Neural cell (in vitro differentiated cells): ENCODE measurements at regions not wholly inside any gene's neighbourhood (a gene's known extent, or its start where the extent isn't known, plus 50 kb on each side); places are given as distances from the start of the nearest gene placed in this dataset.

Experiments used
- H2AFZ ChIP-seq: fragments of 200-600, 300-800 bp; sonication (generic), shearing (Covaris generic); 2 replicates; pipeline ENCODE4 v1.6.0; 2014; ENCODE audit warnings: low read depth, mild to moderate bottlenecking, antibody characterized with exemption, low read length, moderate library complexity
- H3F3A ChIP-seq: fragments of 200-600 bp; shearing (Covaris generic); 2 replicates; pipeline ENCODE4 v1.6.1; 2016; ENCODE audit warnings: mild to moderate bottlenecking, moderate library complexity, mixed read lengths, antibody characterized with exemption, low read length; ENCODE audit not compliant: insufficient read depth, poor library complexity, severe bottlenecking
- H3K27ac ChIP-seq: fragments of 200-600, 300-800 bp; sonication (generic), shearing (Covaris generic); 2 replicates; pipeline ENCODE4 v1.5.1; 2014; ENCODE audit warnings: mild to moderate bottlenecking, low read length, moderate library complexity
- H3K27me3 ChIP-seq: fragments of 300-800, 200-600 bp; sonication (generic), shearing (Covaris generic); 2 replicates; pipeline ENCODE4 v1.6.0; 2014; ENCODE audit warnings: mild to moderate bottlenecking, low read depth, low read length, moderate library complexity; ENCODE audit not compliant: insufficient read depth
- H3K36me3 ChIP-seq: fragments of 300-800, 200-600 bp; sonication (generic), shearing (Covaris generic); 2 replicates; pipeline ENCODE4 v1.5.1; 2014; ENCODE audit warnings: mild to moderate bottlenecking, antibody characterized with exemption, low read length, moderate library complexity; ENCODE audit not compliant: insufficient read depth
- H3K4me2 ChIP-seq: fragments of 300-800, 200-600 bp; sonication (generic), shearing (Covaris generic); 2 replicates; pipeline ENCODE4 v1.6.0; 2014; ENCODE audit warnings: mild to moderate bottlenecking, low read length
- H3K4me3 ChIP-seq: fragments of 300-800, 200-600 bp; sonication (generic), shearing (Covaris generic); 2 replicates; pipeline ENCODE4 v1.5.1; 2014; ENCODE audit warnings: mild to moderate bottlenecking, low read length, moderate library complexity
- H3K79me2 ChIP-seq: fragments of 200-600 bp; shearing (Covaris generic); replicated peaks from 2 replicates; pipeline ENCODE4 v1.6.0; 2014; ENCODE audit warnings: mild to moderate bottlenecking, low read length, moderate library complexity; ENCODE audit not compliant: insufficient read depth
- H3K9ac ChIP-seq: fragments of 300-800, 200-600 bp; sonication (generic), shearing (Covaris generic); 2 replicates; pipeline ENCODE4 v1.6.1; 2016; ENCODE audit warnings: mild to moderate bottlenecking, low read length, mixed read lengths
- H3K9me2 ChIP-seq: fragments of 200-600 bp; shearing (Covaris generic); 2 replicates; pipeline ENCODE4 v1.6.1; 2016; ENCODE audit warnings: mild to moderate bottlenecking, low read length, mixed read lengths; ENCODE audit not compliant: insufficient read depth
- H3K9me3 ChIP-seq: fragments of 200-600, 300-800 bp; sonication (generic), shearing (Covaris generic); 2 replicates; pipeline ENCODE4 v1.6.1; 2016; ENCODE audit warnings: mild to moderate bottlenecking, mixed run types, low read length, moderate library complexity, mixed read lengths
- H4K20me1 ChIP-seq: fragments of 200-600 bp; shearing (Covaris generic); 2 replicates; pipeline ENCODE4 v1.6.1; 2016; ENCODE audit warnings: mild to moderate bottlenecking, mixed run types; ENCODE audit not compliant: insufficient read depth
- EP300 ChIP-seq: fragments of 450-650 bp; conservative IDR thresholded peaks from 2 replicates; pipeline ENCODE4 v1.6.1; 2014; ENCODE audit warnings: antibody characterized with exemption, mild to moderate bottlenecking, moderate library complexity; ENCODE audit not compliant: poor library complexity, severe bottlenecking
- EZH2 ChIP-seq: fragments of 200-600, 300-800 bp; shearing (Covaris generic), sonication (generic); IDR thresholded peaks from 2 replicates; pipeline ENCODE4 v1.6.1; 2014; ENCODE audit warnings: antibody characterized with exemption, low read length, borderline replicate concordance, mild to moderate bottlenecking; ENCODE audit not compliant: insufficient read depth, poor library complexity, severe bottlenecking
- MXI1 ChIP-seq: fragments of 450-650 bp; conservative IDR thresholded peaks from 2 replicates; pipeline ENCODE4 v1.6.1; 2014; ENCODE audit warnings: antibody characterized with exemption, mild to moderate bottlenecking; ENCODE audit not compliant: poor library complexity, severe bottlenecking
- POLR2AphosphoS5 ChIP-seq: IDR thresholded peaks from 2 replicates; pipeline ENCODE4 v1.6.1; 2012
- RAD21 ChIP-seq: fragments of 450-650 bp; conservative IDR thresholded peaks from 2 replicates; pipeline ENCODE4 v1.6.1; 2014; ENCODE audit warnings: antibody characterized with exemption, mild to moderate bottlenecking, moderate library complexity
- SMC3 ChIP-seq: fragments of 450-650 bp; conservative IDR thresholded peaks from 2 replicates; pipeline ENCODE4 v1.6.1; 2014; ENCODE audit warnings: antibody characterized with exemption, mild to moderate bottlenecking, moderate library complexity; ENCODE audit not compliant: poor library complexity
- TAF1 ChIP-seq: IDR thresholded peaks from 2 replicates; pipeline ENCODE4 v1.6.1; 2012; ENCODE audit warnings: low read depth
- TF ChIP-seq, protein P1 (sequence below): fragments of 450-650 bp; IDR thresholded peaks from 2 replicates; pipeline ENCODE4 v1.5.1; 2014; ENCODE audit warnings: antibody characterized with exemption, mild to moderate bottlenecking, moderate library complexity; ENCODE audit not compliant: poor library complexity, severe bottlenecking
- TF ChIP-seq, protein P2 (sequence below): IDR thresholded peaks from 2 replicates; pipeline ENCODE4 v1.6.1; 2012; ENCODE audit warnings: borderline replicate concordance

DNA sequence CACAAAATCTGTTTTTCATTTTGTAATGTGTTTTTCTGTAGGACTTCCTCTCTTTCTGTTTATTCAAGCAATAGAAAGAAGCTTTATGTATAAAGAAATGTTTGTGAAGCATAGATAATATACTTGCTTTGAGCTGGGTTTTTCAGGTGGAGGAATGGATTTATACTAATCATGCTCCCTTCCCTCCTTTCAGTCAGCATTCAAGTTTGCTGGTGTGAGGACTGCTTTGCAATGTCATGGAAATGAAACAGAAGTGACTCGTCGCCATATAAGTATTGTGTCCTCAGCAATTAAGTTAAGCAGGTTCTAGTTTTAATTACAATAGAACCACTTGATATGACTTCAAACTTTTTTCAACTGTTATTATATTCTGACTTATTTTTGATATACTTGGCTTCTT is 1447.1 kb downstream of the PCDH19 start (continued):
- TF ChIP-seq, protein P1, sequence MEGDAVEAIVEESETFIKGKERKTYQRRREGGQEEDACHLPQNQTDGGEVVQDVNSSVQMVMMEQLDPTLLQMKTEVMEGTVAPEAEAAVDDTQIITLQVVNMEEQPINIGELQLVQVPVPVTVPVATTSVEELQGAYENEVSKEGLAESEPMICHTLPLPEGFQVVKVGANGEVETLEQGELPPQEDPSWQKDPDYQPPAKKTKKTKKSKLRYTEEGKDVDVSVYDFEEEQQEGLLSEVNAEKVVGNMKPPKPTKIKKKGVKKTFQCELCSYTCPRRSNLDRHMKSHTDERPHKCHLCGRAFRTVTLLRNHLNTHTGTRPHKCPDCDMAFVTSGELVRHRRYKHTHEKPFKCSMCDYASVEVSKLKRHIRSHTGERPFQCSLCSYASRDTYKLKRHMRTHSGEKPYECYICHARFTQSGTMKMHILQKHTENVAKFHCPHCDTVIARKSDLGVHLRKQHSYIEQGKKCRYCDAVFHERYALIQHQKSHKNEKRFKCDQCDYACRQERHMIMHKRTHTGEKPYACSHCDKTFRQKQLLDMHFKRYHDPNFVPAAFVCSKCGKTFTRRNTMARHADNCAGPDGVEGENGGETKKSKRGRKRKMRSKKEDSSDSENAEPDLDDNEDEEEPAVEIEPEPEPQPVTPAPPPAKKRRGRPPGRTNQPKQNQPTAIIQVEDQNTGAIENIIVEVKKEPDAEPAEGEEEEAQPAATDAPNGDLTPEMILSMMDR: no peak

DNA sequence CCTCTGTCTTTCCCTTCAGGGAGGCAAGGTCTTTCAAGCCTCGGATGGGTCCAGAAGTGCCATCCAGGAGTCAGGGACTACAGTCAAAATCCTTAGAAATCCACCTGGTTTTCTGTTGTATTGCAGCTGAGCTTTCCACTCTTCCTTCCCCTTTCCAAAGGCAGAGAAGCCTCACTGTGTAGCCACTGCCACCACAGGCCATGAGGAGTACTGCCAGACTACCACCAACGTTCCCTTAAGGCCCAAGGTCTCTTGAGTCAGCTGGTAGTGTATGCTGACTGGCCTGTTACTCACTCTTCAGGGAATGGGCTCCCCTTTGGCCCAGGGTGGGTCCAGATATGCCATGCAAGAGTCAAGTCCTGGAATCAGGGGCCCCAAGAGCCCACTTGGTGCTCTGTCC is 1454.1 kb downstream of the PCDH19 start:
- Histone ChIP-seq H3K4me2 (no peak overlapping the region), H2AFZ (no peak overlapping the region), H3K27ac (no peak overlapping the region), H3K9me2 (no peaks in the 10 kb centered on the region), H4K20me1 (no peaks in the 10 kb centered on the region), H3K9ac (no peak overlapping the region), H3K27me3 (no peaks in the 10 kb centered on the region), H3K4me3 (no peak overlapping the region), H3K79me2 (no peaks in the 10 kb centered on the region), H3F3A (no peaks in the 10 kb centered on the region), H3K36me3 (no peaks in the 10 kb centered on the region), H3K9me3 (no peaks in the 10 kb centered on the region)
- no peak for TF ChIP-seq RAD21
- no peak for TF ChIP-seq TAF1
- TF ChIP-seq, protein P2, sequence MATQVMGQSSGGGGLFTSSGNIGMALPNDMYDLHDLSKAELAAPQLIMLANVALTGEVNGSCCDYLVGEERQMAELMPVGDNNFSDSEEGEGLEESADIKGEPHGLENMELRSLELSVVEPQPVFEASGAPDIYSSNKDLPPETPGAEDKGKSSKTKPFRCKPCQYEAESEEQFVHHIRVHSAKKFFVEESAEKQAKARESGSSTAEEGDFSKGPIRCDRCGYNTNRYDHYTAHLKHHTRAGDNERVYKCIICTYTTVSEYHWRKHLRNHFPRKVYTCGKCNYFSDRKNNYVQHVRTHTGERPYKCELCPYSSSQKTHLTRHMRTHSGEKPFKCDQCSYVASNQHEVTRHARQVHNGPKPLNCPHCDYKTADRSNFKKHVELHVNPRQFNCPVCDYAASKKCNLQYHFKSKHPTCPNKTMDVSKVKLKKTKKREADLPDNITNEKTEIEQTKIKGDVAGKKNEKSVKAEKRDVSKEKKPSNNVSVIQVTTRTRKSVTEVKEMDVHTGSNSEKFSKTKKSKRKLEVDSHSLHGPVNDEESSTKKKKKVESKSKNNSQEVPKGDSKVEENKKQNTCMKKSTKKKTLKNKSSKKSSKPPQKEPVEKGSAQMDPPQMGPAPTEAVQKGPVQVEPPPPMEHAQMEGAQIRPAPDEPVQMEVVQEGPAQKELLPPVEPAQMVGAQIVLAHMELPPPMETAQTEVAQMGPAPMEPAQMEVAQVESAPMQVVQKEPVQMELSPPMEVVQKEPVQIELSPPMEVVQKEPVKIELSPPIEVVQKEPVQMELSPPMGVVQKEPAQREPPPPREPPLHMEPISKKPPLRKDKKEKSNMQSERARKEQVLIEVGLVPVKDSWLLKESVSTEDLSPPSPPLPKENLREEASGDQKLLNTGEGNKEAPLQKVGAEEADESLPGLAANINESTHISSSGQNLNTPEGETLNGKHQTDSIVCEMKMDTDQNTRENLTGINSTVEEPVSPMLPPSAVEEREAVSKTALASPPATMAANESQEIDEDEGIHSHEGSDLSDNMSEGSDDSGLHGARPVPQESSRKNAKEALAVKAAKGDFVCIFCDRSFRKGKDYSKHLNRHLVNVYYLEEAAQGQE: no peak
- TF ChIP-seq, protein P1: no peak
- no peak for TF ChIP-seq MXI1
- TF ChIP-seq SMC3: no peak
- TF ChIP-seq EZH2: no peak
- TF ChIP-seq EP300: no peak
- no peak for TF ChIP-seq POLR2AphosphoS5

DNA sequence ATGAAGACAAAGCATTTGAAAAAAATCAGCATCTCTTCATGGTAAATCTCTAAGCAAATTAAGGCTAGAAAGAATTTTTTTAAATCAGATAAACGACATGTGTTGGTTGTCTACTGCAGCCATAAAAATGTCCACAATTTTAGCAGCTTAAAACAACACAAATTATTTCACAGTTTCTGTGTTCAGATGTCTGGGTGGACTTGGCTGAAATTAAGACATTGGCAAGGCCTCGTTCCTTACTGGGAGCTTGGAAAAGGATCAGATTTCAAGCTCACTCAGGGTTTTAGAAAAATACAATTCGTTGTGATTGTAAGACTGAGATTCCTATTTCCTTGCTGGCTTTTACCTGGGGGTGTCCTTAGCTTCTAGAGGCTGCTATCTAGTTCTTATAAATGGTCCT is 1470.6 kb downstream of the PCDH19 start:
- Histone ChIP-seq H3K79me2 (no peaks in the 10 kb centered on the region), H3K27ac (no peak overlapping the region), H3K9ac (no peak overlapping the region), H3K9me2 (no peaks in the 10 kb centered on the region), H4K20me1 (no peaks in the 10 kb centered on the region), H2AFZ (no peak overlapping the region), H3K9me3 (no peaks in the 10 kb centered on the region), H3K27me3 (no peaks in the 10 kb centered on the region), H3K36me3 (no peaks in the 10 kb centered on the region), H3F3A (no peaks in the 10 kb centered on the region), H3K4me3 (no peak overlapping the region), H3K4me2 (no peak overlapping the region)
- TF ChIP-seq, protein P2: no peak
- TF ChIP-seq EP300 (no peak), SMC3 (no peak), EZH2 (no peak), MXI1 (no peak), RAD21 (no peak), TAF1 (no peak), POLR2AphosphoS5 (no peak)
- TF ChIP-seq, protein P1: no peak
